Kidney glomerular epithelial cell (primary cell): ENCODE measurements at regions not wholly inside any gene's neighbourhood (a gene's known extent, or its start where the extent isn't known, plus 50 kb on each side); places are given as distances from the start of the nearest gene placed in this dataset.
"Not testable (repeated sequence)": the region's sequence is repeated elsewhere in the genome, so short reads cannot be mapped to it uniquely, and the experiment has no call there.

ENCODE experiments used
- DNase-seq: peaks from one replicate; lab custom pipeline; 2025; lab: John Stamatoyannopoulos, UW

GRCh38 chr20:48530957-48531356, 296.8 kb downstream of the PREX1 start:
- DNase-seq: peak; percentile 3

DNA sequence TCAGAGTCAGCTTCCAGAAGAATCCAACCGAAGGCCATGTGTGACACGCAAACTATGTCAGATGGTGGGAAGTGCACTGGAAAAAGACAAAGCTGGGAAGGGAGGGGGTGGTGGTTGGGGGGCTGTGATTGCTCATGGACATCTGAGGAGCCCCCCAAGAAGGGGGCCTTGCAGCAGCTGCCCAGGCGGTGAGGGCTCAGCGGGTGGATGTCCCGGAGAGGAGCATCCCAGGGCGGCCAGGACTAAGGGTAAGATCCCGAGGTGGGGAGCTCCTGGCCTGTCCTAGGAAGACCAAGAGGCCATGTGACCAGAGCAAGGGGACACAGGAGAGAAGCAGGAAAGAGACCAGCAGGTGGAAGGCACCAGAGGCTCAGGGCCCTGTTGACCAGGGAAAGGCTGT, 299.5 kb downstream of the PREX1 start:
- DNase-seq: no peak

DNA sequence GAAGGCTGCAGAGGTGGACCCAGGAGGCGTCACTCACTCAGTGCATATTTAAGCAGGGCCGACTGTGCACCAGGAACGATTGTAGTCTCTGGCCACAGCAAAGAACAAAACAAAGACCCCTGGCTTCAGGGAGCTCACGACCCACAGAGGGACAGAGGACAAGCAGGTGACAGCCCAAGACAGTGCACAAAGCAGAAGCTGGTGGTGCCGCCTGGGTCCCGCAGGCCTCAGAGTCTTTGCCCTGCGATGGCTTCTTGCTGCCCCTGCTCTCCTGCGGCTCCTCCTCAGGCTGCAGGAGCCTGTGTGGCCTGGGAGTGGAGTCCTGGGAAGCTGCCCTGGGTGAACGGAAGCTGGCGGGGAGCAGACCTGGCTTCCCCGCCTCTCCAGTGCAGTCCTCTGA, 300.0 kb downstream of the PREX1 start:
- DNase-seq: no peak

- no peak for DNase-seq
Measured at GRCh38 chr20:48526936-48527335, 300.9 kb downstream of the PREX1 start.

- no peak for DNase-seq
Measured at GRCh38 chr20:48525400-48525799, 302.4 kb downstream of the PREX1 start.

- DNase-seq: no peak
Measured at GRCh38 chr20:48524582-48524981, 303.2 kb downstream of the PREX1 start.

DNA sequence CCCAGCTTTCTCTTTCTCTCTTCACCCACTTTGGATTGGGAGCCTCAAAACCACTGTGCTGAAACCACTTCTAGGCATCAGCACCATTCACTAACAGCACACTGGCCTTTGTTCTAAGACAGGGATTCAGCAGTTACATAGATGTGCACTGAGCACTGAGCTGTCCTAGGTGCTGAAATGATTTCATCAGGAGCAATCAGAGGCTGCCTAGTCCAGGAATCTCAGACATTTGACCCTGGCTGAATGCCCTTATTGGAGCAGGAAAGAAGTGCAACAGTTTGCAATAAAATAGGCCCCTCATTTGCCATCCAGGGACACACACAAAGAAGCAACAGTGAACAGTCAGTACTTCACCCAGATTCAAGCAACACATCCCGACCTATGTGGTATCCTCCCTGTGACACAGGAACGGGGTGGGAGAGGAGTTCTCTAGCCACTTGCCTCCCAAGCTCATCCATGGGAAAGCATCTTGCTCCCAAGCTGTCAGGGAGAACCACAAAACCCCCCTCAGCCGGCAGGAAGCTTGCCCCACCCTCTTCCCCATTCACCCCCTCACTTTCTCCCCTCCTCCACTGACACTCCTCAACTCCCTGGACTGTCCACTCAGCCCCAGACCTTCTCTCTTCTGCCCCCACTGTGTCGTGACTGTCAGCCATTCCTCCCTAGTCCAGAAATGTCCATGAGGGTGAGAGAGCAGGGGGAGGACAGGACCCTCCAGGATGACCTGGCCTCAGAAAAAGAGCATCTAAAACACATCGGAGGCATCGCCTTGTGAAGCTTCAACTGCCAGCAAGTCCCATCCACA, 304.4 kb downstream of the PREX1 start:
- DNase-seq: peak; percentile 64

DNA sequence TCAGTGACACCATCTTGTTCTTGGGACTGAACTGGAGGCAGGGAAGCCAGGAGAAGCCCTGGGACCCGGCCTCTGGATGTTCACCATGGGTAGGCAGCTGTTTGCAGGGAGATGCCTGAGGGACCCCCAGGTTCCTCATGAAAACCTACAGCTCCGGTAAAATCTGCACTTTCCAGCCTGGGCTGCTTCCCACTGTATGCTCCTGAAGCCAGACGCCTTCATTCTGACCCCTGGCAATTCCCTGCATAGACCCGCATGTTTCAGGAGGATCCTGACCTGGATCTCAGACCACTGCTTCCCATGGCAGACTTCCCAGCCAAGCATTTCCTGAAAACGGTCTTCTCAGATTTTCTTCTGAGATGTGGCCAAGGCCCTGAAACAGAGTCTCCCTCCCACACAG, 306.7 kb downstream of the PREX1 start:
- DNase-seq: no peak

DNA sequence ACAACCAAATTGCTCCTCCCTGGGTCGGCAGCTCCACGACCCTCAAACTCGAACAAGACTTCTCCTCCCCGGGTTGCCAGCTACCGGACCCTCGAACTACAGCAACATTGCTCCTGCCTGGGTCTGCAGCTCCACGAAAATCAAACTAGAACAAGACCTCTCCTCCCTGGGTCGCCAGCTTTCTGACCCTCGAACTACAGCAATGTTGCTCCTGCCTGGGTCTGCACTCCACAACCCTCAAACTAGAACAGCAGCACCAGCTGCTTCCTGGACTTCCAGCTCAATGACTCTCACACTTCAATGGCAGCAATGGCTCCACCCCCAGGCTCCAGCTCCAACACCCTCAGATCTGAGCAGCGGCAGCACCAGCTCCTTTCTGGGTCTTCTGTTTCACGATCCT, 311.6 kb downstream of the PREX1 start:
- not testable (repeated sequence) for DNase-seq

GRCh38 chr20:48514577-48514976, 313.2 kb downstream of the PREX1 start:
- DNase-seq: not testable (repeated sequence)

GRCh38 chr20:48512539-48512938, 315.3 kb downstream of the PREX1 start:
- DNase-seq: not testable (repeated sequence)

DNA sequence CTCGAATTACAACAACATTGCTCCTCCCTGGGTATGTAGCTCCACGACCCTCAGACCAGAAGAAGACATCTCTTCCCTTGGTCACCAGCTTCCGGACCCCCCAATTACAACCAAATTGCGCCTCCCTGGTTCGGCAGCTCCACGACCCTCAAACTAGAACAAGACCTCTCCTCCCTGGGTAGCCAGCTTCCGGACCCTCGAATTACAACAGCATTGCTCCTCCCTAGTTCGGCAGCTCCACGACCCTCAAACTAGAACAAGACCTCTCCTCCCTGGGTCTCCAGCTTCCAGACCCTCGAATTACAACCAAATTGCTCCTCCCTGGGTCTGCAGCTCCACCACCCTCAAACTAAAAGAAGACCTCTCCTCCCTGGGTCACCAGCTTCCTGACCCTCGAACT, 322.7 kb downstream of the PREX1 start:
- DNase-seq: not testable (repeated sequence)

DNA sequence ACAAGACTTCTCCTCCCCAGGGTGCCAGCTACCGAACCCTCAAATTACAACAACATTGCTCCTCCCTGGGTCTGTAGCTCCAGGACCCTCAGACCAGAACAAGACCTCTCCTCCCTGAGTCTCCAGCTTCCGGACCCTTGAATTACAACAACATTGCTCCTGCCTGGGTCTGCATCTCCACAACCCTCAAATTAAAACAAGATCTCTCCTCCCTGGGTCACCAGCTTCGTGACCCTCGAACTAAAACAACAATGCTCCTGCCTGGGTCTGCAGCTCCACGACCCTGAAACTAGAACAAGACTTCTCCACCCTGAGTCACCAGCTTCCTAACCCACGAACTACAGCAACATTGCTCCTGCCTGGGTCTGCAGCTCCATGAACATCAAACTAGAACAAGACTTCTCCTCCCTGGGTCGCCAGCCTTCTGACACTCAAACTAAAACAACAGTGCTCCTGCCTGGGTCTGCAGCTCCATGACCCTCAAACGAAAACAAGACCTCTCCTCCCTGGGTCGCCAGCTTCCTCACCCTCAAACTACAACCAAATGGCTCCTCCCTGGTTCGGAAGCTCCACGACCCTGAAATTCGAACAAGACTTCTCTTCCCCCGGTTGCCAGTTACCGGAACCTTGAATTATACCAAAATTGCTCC, 324.5 kb downstream of the PREX1 start:
- no peak for DNase-seq

GRCh38 chr20:48502758-48503157, 325.0 kb downstream of the PREX1 start:
- DNase-seq: no peak

DNA sequence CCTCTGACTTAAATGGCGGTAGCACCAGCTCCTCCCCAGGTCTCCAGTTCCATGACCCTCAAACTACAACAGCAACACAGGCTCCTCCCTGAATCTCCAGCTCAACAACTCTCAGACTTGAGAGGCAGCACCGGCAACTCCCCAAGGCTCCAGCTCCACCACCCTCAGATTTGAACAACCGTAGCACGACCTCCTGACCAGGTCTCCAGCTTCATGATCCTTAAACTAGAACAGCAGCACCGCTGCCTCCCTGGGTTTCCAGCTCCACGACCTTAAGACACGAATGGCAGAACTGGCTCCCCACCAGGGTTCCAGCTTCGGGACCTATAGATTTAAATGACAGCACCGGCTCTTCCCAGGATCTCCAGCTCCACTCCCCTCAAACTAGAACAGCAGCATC, 325.8 kb downstream of the PREX1 start:
- no peak for DNase-seq

- DNase-seq: not testable (repeated sequence)
Measured at GRCh38 chr20:48500900-48501299, 326.9 kb downstream of the PREX1 start.

DNA sequence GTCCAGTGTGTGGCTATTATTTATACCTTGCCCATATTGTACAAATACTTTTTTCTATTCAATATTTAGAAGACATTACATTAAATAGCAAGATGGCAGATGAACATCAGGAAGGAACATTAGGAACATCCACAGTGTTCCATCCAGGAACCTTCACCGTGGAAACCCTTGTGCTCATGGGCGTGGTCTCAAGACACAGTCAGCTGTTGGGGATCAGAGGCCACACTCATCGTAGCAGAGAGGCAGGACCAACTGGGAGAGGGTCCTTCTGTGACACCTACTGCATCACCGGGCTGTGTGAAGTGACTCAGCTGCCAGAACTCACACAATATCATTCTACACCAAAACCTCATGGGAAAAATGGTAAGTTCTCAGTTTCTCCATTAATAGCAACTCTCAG, 328.9 kb downstream of the PREX1 start:
- not testable (repeated sequence) for DNase-seq

GRCh38 chr20:48498125-48498524, 329.7 kb downstream of the PREX1 start:
- DNase-seq: not testable (repeated sequence)

DNA sequence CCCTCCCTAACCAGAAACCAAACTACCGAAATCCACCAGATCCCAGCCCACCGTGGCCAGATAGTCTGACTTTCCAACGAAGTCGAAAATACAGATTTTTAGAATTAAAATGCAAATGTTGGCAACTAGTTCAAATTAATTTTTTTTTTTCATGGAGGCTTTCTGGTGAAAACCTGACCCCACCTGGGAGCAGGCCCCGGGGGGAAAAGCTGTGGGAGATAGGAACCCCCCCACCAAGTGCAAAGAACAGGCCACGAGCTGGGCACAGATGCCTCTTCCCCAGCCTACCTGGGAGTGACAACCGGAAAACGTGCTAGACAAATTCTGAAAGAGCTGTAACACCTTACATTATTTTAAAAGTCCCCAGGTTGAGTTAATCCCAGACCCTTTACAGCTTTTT, 333.8 kb downstream of the PREX1 start:
- DNase-seq: no peak

DNA sequence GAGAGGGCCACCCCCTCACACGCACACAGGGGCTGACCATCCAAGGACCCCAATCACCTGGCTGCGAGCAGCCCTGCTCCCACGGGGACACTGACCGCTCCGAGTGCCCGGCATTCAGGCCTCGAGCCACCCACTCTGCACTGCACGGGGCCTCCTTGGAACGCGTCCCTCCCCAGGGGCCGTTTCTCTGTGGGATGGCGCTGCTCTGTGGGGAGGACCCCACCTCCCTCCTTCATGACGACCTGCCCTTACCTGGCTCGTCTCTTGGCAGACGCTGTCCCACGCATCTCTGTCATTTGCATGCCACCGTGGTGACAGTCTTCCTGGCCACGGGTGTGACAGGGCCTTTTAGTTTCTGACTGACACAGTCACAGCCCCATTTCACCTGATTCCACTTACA, 334.5 kb downstream of the PREX1 start:
- DNase-seq: not testable (repeated sequence)

GRCh38 chr20:48492715-48493070, 335.1 kb downstream of the PREX1 start:
- no peak for DNase-seq

- DNase-seq: no peak
Measured at GRCh38 chr20:48492015-48492714, 335.6 kb downstream of the PREX1 start.
